HG02623 (cell line): ENCODE measurements at regions not wholly inside any gene's neighbourhood (a gene's known extent, or its start where the extent isn't known, plus 50 kb on each side); places are given as distances from the start of the nearest gene placed in this dataset.
"Not testable (repeated sequence)": the region's sequence is repeated elsewhere in the genome, so short reads cannot be mapped to it uniquely, and the experiment has no call there.

Experiments used
- ATAC-seq: cut with Tn5 transposase; IDR thresholded peaks from one replicate; pipeline ENCODE4 v1.9.1; 2021; ENCODE audit warnings: moderate library complexity; ENCODE audit not compliant: unreplicated experiment

- peak; percentile 58 for ATAC-seq
Observed at GRCh38 chr15:21718108-21718507, 159.4 kb downstream of the POTEB start.

- peak; percentile 17 for ATAC-seq
Observed at GRCh38 chr15:21717661-21718060, 159.9 kb downstream of the POTEB start.

- ATAC-seq = peak; percentile 98
Observed at GRCh38 chr15:21705480-21705879, 172.1 kb downstream of the POTEB start.

GRCh38 chr15:21698620-21699019 is 178.9 kb downstream of the POTEB start:
- ATAC-seq = not testable (repeated sequence)

GRCh38 chr15:21695089-21695488 is 182.4 kb downstream of the POTEB start:
- not testable (repeated sequence) for ATAC-seq

- ATAC-seq = peak; percentile 85
Observed at GRCh38 chr15:21692471-21693102, 184.9 kb downstream of the POTEB start.

- ATAC-seq = peak; percentile 88
Observed at GRCh38 chr15:21656798-21657397, 216.6 kb upstream of the POTEB3 start.

GRCh38 chr15:21656114-21656746 is 215.9 kb upstream of the POTEB3 start:
- ATAC-seq = peak; percentile 8

- ATAC-seq = not testable (repeated sequence)
Observed at GRCh38 chr15:21653707-21654106, 213.4 kb upstream of the POTEB3 start.

- ATAC-seq = not testable (repeated sequence)
Observed at GRCh38 chr15:21638770-21639169, 198.5 kb upstream of the POTEB3 start.

GRCh38 chr15:21626694-21627093 is 186.4 kb upstream of the POTEB3 start:
- not testable (repeated sequence) for ATAC-seq

GRCh38 chr15:21609223-21609622 is 168.9 kb upstream of the POTEB3 start:
- ATAC-seq = not testable (repeated sequence)

GRCh38 chr15:21565426-21565825 is 125.1 kb upstream of the POTEB3 start:
- ATAC-seq = not testable (repeated sequence)

GRCh38 chr15:21551809-21552208 is 111.5 kb upstream of the POTEB3 start:
- peak; percentile 79 for ATAC-seq

GRCh38 chr15:21546182-21546903 is 106.0 kb upstream of the POTEB3 start:
- ATAC-seq = not testable (repeated sequence)

- not testable (repeated sequence) for ATAC-seq
Observed at GRCh38 chr15:21532785-21533184, 92.5 kb upstream of the POTEB3 start.

GRCh38 chr15:21516248-21516647 is 75.9 kb upstream of the POTEB3 start:
- not testable (repeated sequence) for ATAC-seq

- ATAC-seq = not testable (repeated sequence)
Observed at GRCh38 chr15:21515296-21515695, 75.0 kb upstream of the POTEB3 start.

- ATAC-seq = not testable (repeated sequence)
Observed at GRCh38 chr15:21503021-21503420, 62.7 kb upstream of the POTEB3 start.
